ENCODE measurements at regions not wholly inside any gene's neighbourhood (a gene's known extent, or its start where the extent isn't known, plus 50 kb on each side); places are given as distances from the start of the nearest gene placed in this dataset.

GRCh38 chr7:25069900-25070443 is 55.1 kb downstream of the CYCS start:
- Histone ChIP-seq H3K36me3 (ENCODE audit: control insufficient read depth in 3 of 3, insufficient read depth in 3 of 3, low read length in 3 of 3) (no peaks in the 10 kb centered on the region), H3K27me3 (ENCODE audit: control insufficient read depth in 3 of 3, insufficient read depth in 3 of 3, low read length in 3 of 3) (no peaks in the 10 kb centered on the region), H3K4me3 (ENCODE audit: low read length in 3 of 3) (peak overlapping the region; percentile 27 to 61 (median 36)), H3K27ac (ENCODE audit: low read depth, low read length) (no peak overlapping the region), H3K9me3 (ENCODE audit: control insufficient read depth in 3 of 3, low read length in 3 of 3) (no peaks in the 10 kb centered on the region), H3K9ac (ENCODE audit: low read depth in 1 of 3, low read length in 3 of 3) (peak overlapping the region in 2 of 3 donors; percentile 56 to 57), H3K4me1 (ENCODE audit: control insufficient read depth in 3 of 3, insufficient read depth in 3 of 3, low read length in 3 of 3) (no peaks in the 10 kb centered on the region)

- H3K9me3 ChIP-seq (ENCODE audit: control insufficient read depth in 3 of 3, low read length in 3 of 3), result no peaks in the 10 kb centered on the region
- no peak overlapping the region for H3K9ac ChIP-seq (ENCODE audit: low read depth in 1 of 3, low read length in 3 of 3)
- H3K27ac ChIP-seq (ENCODE audit: low read depth, low read length), result no peak overlapping the region
- no peaks in the 10 kb centered on the region for H3K36me3 ChIP-seq (ENCODE audit: control insufficient read depth in 3 of 3, insufficient read depth in 3 of 3, low read length in 3 of 3)
- H3K4me1 ChIP-seq (ENCODE audit: control insufficient read depth in 3 of 3, insufficient read depth in 3 of 3, low read length in 3 of 3), result no peaks in the 10 kb centered on the region
- H3K27me3 ChIP-seq (ENCODE audit: control insufficient read depth in 3 of 3, insufficient read depth in 3 of 3, low read length in 3 of 3), result no peaks in the 10 kb centered on the region
- no peak overlapping the region for H3K4me3 ChIP-seq (ENCODE audit: low read length in 3 of 3)
Observed at GRCh38 chr7:25068502-25069213, 56.4 kb downstream of the CYCS start.

- H3K9me3 ChIP-seq (ENCODE audit: control insufficient read depth in 3 of 3, low read length in 3 of 3), result no peaks in the 10 kb centered on the region
- H3K4me3 ChIP-seq (ENCODE audit: low read length in 3 of 3), result no peak overlapping the region
- H3K27ac ChIP-seq (ENCODE audit: low read depth, low read length), result no peak overlapping the region
- H3K36me3 ChIP-seq (ENCODE audit: control insufficient read depth in 3 of 3, insufficient read depth in 3 of 3, low read length in 3 of 3), result no peaks in the 10 kb centered on the region
- H3K27me3 ChIP-seq (ENCODE audit: control insufficient read depth in 3 of 3, insufficient read depth in 3 of 3, low read length in 3 of 3), result no peaks in the 10 kb centered on the region
- no peaks in the 10 kb centered on the region for H3K4me1 ChIP-seq (ENCODE audit: control insufficient read depth in 3 of 3, insufficient read depth in 3 of 3, low read length in 3 of 3)
- no peak overlapping the region for H3K9ac ChIP-seq (ENCODE audit: low read depth in 1 of 3, low read length in 3 of 3)
Observed at GRCh38 chr7:25067726-25068501, 57.1 kb downstream of the CYCS start.

- no peak overlapping the region for H3K27ac ChIP-seq (ENCODE audit: low read depth, low read length)
- H3K27me3 ChIP-seq (ENCODE audit: control insufficient read depth in 3 of 3, insufficient read depth in 3 of 3, low read length in 3 of 3), result no peaks in the 10 kb centered on the region
- H3K36me3 ChIP-seq (ENCODE audit: control insufficient read depth in 3 of 3, insufficient read depth in 3 of 3, low read length in 3 of 3), result no peaks in the 10 kb centered on the region
- H3K9ac ChIP-seq (ENCODE audit: low read depth in 1 of 3, low read length in 3 of 3), result no peak overlapping the region
- no peaks in the 10 kb centered on the region for H3K4me1 ChIP-seq (ENCODE audit: control insufficient read depth in 3 of 3, insufficient read depth in 3 of 3, low read length in 3 of 3)
- H3K4me3 ChIP-seq (ENCODE audit: low read length in 3 of 3), result no peak overlapping the region
- H3K9me3 ChIP-seq (ENCODE audit: control insufficient read depth in 3 of 3, low read length in 3 of 3), result no peaks in the 10 kb centered on the region
Observed at GRCh38 chr7:25066253-25066652, 58.8 kb downstream of the CYCS start.

GRCh38 chr7:25062380-25062779 is 62.7 kb downstream of the CYCS start:
- Histone ChIP-seq H3K4me3 (ENCODE audit: low read length in 3 of 3) (no peak overlapping the region), H3K27ac (ENCODE audit: low read depth, low read length) (no peak overlapping the region), H3K36me3 (ENCODE audit: control insufficient read depth in 3 of 3, insufficient read depth in 3 of 3, low read length in 3 of 3) (no peaks in the 10 kb centered on the region), H3K9ac (ENCODE audit: low read depth in 1 of 3, low read length in 3 of 3) (no peak overlapping the region), H3K27me3 (ENCODE audit: control insufficient read depth in 3 of 3, insufficient read depth in 3 of 3, low read length in 3 of 3) (peaks cover 0 to 4% (median 0%) of the 10 kb centered on the region in 3 donors), H3K4me1 (ENCODE audit: control insufficient read depth in 3 of 3, insufficient read depth in 3 of 3, low read length in 3 of 3) (no peaks in the 10 kb centered on the region), H3K9me3 (ENCODE audit: control insufficient read depth in 3 of 3, low read length in 3 of 3) (no peaks in the 10 kb centered on the region)

GRCh38 chr7:25060487-25061055 is 64.5 kb downstream of the CYCS start:
- Histone ChIP-seq H3K9me3 (ENCODE audit: control insufficient read depth in 3 of 3, low read length in 3 of 3) (no peaks in the 10 kb centered on the region), H3K4me1 (ENCODE audit: control insufficient read depth in 3 of 3, insufficient read depth in 3 of 3, low read length in 3 of 3) (no peaks in the 10 kb centered on the region), H3K36me3 (ENCODE audit: control insufficient read depth in 3 of 3, insufficient read depth in 3 of 3, low read length in 3 of 3) (no peaks in the 10 kb centered on the region), H3K9ac (ENCODE audit: low read depth in 1 of 3, low read length in 3 of 3) (no peak overlapping the region), H3K27ac (ENCODE audit: low read depth, low read length) (no peak overlapping the region), H3K27me3 (ENCODE audit: control insufficient read depth in 3 of 3, insufficient read depth in 3 of 3, low read length in 3 of 3) (peaks cover 0 to 4% (median 0%) of the 10 kb centered on the region in 3 donors), H3K4me3 (ENCODE audit: low read length in 3 of 3) (no peak overlapping the region)

- peaks cover 0 to 4% (median 0%) of the 10 kb centered on the region in 3 donors for H3K27me3 ChIP-seq (ENCODE audit: control insufficient read depth in 3 of 3, insufficient read depth in 3 of 3, low read length in 3 of 3)
- H3K4me3 ChIP-seq (ENCODE audit: low read length in 3 of 3), result no peak overlapping the region
- H3K9ac ChIP-seq (ENCODE audit: low read depth in 1 of 3, low read length in 3 of 3), result no peak overlapping the region
Observed at GRCh38 chr7:25059576-25059975, 65.5 kb downstream of the CYCS start.

GRCh38 chr7:25056368-25056767 is 68.7 kb downstream of the CYCS start:
- no peaks in the 10 kb centered on the region for H3K36me3 ChIP-seq (ENCODE audit: control insufficient read depth in 3 of 3, insufficient read depth in 3 of 3, low read length in 3 of 3)

More at GRCh38 chr7:25059576-25059975, 65.5 kb downstream of the CYCS start:
- no peaks in the 10 kb centered on the region for H3K9me3 ChIP-seq (ENCODE audit: control insufficient read depth in 3 of 3, low read length in 3 of 3)
- no peaks in the 10 kb centered on the region for H3K4me1 ChIP-seq (ENCODE audit: control insufficient read depth in 3 of 3, insufficient read depth in 3 of 3, low read length in 3 of 3)
- H3K27ac ChIP-seq (ENCODE audit: low read depth, low read length), result no peak overlapping the region
- no peaks in the 10 kb centered on the region for H3K36me3 ChIP-seq (ENCODE audit: control insufficient read depth in 3 of 3, insufficient read depth in 3 of 3, low read length in 3 of 3)

GRCh38 chr7:25055520-25056220 is 69.4 kb downstream of the CYCS start:
- Histone ChIP-seq H3K27me3 (ENCODE audit: control insufficient read depth in 3 of 3, insufficient read depth in 3 of 3, low read length in 3 of 3) (peaks cover 0 to 3% (median 2%) of the 10 kb centered on the region in 3 donors), H3K4me3 (ENCODE audit: low read length in 3 of 3) (no peak overlapping the region), H3K9me3 (ENCODE audit: control insufficient read depth in 3 of 3, low read length in 3 of 3) (no peaks in the 10 kb centered on the region), H3K36me3 (ENCODE audit: control insufficient read depth in 3 of 3, insufficient read depth in 3 of 3, low read length in 3 of 3) (no peaks in the 10 kb centered on the region), H3K27ac (ENCODE audit: low read depth, low read length) (no peak overlapping the region), H3K4me1 (ENCODE audit: control insufficient read depth in 3 of 3, insufficient read depth in 3 of 3, low read length in 3 of 3) (no peaks in the 10 kb centered on the region), H3K9ac (ENCODE audit: low read depth in 1 of 3, low read length in 3 of 3) (no peak overlapping the region)

More at GRCh38 chr7:25056368-25056767, 68.7 kb downstream of the CYCS start:
- Histone ChIP-seq H3K9ac (ENCODE audit: low read depth in 1 of 3, low read length in 3 of 3) (no peak overlapping the region), H3K4me3 (ENCODE audit: low read length in 3 of 3) (no peak overlapping the region), H3K27me3 (ENCODE audit: control insufficient read depth in 3 of 3, insufficient read depth in 3 of 3, low read length in 3 of 3) (peaks cover 0 to 4% (median 3%) of the 10 kb centered on the region in 3 donors), H3K9me3 (ENCODE audit: control insufficient read depth in 3 of 3, low read length in 3 of 3) (no peaks in the 10 kb centered on the region), H3K4me1 (ENCODE audit: control insufficient read depth in 3 of 3, insufficient read depth in 3 of 3, low read length in 3 of 3) (no peaks in the 10 kb centered on the region), H3K27ac (ENCODE audit: low read depth, low read length) (no peak overlapping the region)

Data from skeletal muscle tissue (tissue), 3 donors.